ENCODE measurements at regions not wholly inside any gene's neighbourhood (a gene's known extent, or its start where the extent isn't known, plus 50 kb on each side); places are given as distances from the start of the nearest gene placed in this dataset.
"Not testable (repeated sequence)": the region's sequence is repeated elsewhere in the genome, so short reads cannot be mapped to it uniquely, and the experiment has no call there.

- in situ Hi-C loops (cut with MboI; ENCODE audit: low sequenced_read_pairs), result no loop called here
Observed at GRCh38 chr5:117594166-117594565, 1019.5 kb upstream of the SEMA6A start.

- in situ Hi-C loops (cut with MboI; ENCODE audit: low sequenced_read_pairs), result no loop called here
Observed at GRCh38 chr5:117590944-117591343, 1016.3 kb upstream of the SEMA6A start.

GRCh38 chr5:117588611-117589010, 1014.0 kb upstream of the SEMA6A start:
- in situ Hi-C loops (cut with MboI; ENCODE audit: low sequenced_read_pairs), result no loop called here

GRCh38 chr5:117587111-117587510, 1012.5 kb upstream of the SEMA6A start:
- in situ Hi-C loops (cut with MboI; ENCODE audit: low sequenced_read_pairs), result no loop called here

GRCh38 chr5:117568622-117569021, 994.0 kb upstream of the SEMA6A start:
- in situ Hi-C loops (cut with MboI; ENCODE audit: low sequenced_read_pairs), result no loop called here

GRCh38 chr5:117568126-117568525, 993.5 kb upstream of the SEMA6A start:
- in situ Hi-C loops (cut with MboI; ENCODE audit: low sequenced_read_pairs), result no loop called here

GRCh38 chr5:117562647-117563046, 988.0 kb upstream of the SEMA6A start:
- in situ Hi-C loops (cut with MboI; ENCODE audit: low sequenced_read_pairs), result no loop called here

GRCh38 chr5:117561531-117561930, 986.9 kb upstream of the SEMA6A start:
- in situ Hi-C loops (cut with MboI; ENCODE audit: low sequenced_read_pairs), result no loop called here

- in situ Hi-C loops (cut with MboI; ENCODE audit: low sequenced_read_pairs), result no loop called here
Observed at GRCh38 chr5:117559005-117559844, 984.6 kb upstream of the SEMA6A start.

- in situ Hi-C loops (cut with MboI; ENCODE audit: low sequenced_read_pairs), result no loop called here
Observed at GRCh38 chr5:117551236-117551635, 976.6 kb upstream of the SEMA6A start.

GRCh38 chr5:117547192-117547591, 972.6 kb upstream of the SEMA6A start:
- in situ Hi-C loops (cut with MboI; ENCODE audit: low sequenced_read_pairs), result no loop called here

- in situ Hi-C loops (cut with MboI; ENCODE audit: low sequenced_read_pairs), result no loop called here
Observed at GRCh38 chr5:117539692-117540091, 965.1 kb upstream of the SEMA6A start.

GRCh38 chr5:117533792-117534191, 959.2 kb upstream of the SEMA6A start:
- in situ Hi-C loops (cut with MboI; ENCODE audit: low sequenced_read_pairs), result no loop called here

- in situ Hi-C loops (cut with MboI; ENCODE audit: low sequenced_read_pairs), result not testable (repeated sequence)
Observed at GRCh38 chr5:117533051-117533670, 958.5 kb upstream of the SEMA6A start.

GRCh38 chr5:117519957-117520500, 945.4 kb upstream of the SEMA6A start:
- in situ Hi-C loops (cut with MboI; ENCODE audit: low sequenced_read_pairs), result no loop called here

GRCh38 chr5:117504305-117504704, 929.7 kb upstream of the SEMA6A start:
- in situ Hi-C loops (cut with MboI; ENCODE audit: low sequenced_read_pairs), result no loop called here

- in situ Hi-C loops (cut with MboI; ENCODE audit: low sequenced_read_pairs), result no loop called here
Observed at GRCh38 chr5:117497601-117498000, 923.0 kb upstream of the SEMA6A start.

- in situ Hi-C loops (cut with MboI; ENCODE audit: low sequenced_read_pairs), result no loop called here
Observed at GRCh38 chr5:117496801-117497200, 922.2 kb upstream of the SEMA6A start.

GRCh38 chr5:117494188-117494587, 919.6 kb upstream of the SEMA6A start:
- in situ Hi-C loops (cut with MboI; ENCODE audit: low sequenced_read_pairs), result no loop called here

- in situ Hi-C loops (cut with MboI; ENCODE audit: low sequenced_read_pairs), result no loop called here
Observed at GRCh38 chr5:117488976-117489500, 914.4 kb upstream of the SEMA6A start.

- in situ Hi-C loops (cut with MboI; ENCODE audit: low sequenced_read_pairs), result no loop called here
Observed at GRCh38 chr5:117487556-117487955, 912.9 kb upstream of the SEMA6A start.

GRCh38 chr5:117486879-117487391, 912.3 kb upstream of the SEMA6A start:
- in situ Hi-C loops (cut with MboI; ENCODE audit: low sequenced_read_pairs), result no loop called here

All from HL-60/S4 (cell line).